ENCODE measurements at regions not wholly inside any gene's neighbourhood (a gene's known extent, or its start where the extent isn't known, plus 50 kb on each side); places are given as distances from the start of the nearest gene placed in this dataset.

DNA sequence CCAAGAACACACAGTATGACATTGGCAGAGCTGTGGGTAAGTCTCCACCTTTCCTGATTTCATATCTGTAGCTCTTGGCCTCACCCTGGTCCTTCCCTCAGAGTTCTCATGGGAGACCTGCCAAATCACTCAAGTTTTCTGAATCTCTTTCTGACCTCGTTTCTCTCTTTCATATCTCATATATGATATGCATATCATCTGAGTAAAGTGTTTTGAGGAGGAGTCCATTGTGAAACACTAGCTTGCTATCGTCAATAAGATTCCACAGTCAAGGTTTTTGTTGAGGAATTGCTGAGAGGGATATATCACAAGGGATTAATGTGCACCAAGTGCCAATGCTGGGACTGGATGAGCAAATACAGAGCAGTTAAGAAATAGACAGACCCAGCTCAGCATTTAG is 739.2 kb downstream of the BRINP1 start:
- TF ChIP-seq CTCF (IDR thresholded peaks at IDR 0.05) = no peak
- TF ChIP-seq POLR2A (IDR thresholded peaks at IDR 0.05) = no peak
